ENCODE measurements at regions not wholly inside any gene's neighbourhood (a gene's known extent, or its start where the extent isn't known, plus 50 kb on each side); places are given as distances from the start of the nearest gene placed in this dataset.
"Not testable (repeated sequence)": the region's sequence is repeated elsewhere in the genome, so short reads cannot be mapped to it uniquely, and the experiment has no call there.

DNA sequence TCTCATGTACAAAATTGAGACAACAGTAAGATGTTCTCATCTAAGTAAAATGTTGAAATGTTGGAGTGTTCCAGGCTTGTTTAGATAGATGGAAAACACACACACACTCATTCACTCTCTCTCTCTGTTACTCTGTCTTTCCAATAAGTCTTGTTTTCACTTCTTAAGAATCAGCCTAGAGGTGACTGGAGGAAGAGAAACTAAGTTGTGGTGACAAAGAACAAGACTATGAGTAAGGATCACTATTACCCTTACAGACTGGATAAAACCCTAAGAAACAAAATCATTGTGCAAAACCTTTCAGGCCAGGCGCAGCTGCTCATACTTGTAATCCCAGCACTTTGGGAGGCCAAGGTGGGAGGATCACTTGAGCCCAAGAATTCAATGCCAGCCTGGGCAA lies 107.5 kb downstream of the FAM72B start:
- TF ChIP-seq, protein P1, sequence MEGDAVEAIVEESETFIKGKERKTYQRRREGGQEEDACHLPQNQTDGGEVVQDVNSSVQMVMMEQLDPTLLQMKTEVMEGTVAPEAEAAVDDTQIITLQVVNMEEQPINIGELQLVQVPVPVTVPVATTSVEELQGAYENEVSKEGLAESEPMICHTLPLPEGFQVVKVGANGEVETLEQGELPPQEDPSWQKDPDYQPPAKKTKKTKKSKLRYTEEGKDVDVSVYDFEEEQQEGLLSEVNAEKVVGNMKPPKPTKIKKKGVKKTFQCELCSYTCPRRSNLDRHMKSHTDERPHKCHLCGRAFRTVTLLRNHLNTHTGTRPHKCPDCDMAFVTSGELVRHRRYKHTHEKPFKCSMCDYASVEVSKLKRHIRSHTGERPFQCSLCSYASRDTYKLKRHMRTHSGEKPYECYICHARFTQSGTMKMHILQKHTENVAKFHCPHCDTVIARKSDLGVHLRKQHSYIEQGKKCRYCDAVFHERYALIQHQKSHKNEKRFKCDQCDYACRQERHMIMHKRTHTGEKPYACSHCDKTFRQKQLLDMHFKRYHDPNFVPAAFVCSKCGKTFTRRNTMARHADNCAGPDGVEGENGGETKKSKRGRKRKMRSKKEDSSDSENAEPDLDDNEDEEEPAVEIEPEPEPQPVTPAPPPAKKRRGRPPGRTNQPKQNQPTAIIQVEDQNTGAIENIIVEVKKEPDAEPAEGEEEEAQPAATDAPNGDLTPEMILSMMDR (IDR thresholded peaks at IDR 0.05; ENCODE audit: low read length) = not testable (repeated sequence)
- not testable (repeated sequence) for TF ChIP-seq EZH2 (IDR thresholded peaks at IDR 0.05; ENCODE audit: borderline replicate concordance, low read length)
